ENCODE measurements at regions not wholly inside any gene's neighbourhood (a gene's known extent, or its start where the extent isn't known, plus 50 kb on each side); places are given as distances from the start of the nearest gene placed in this dataset.
"Not testable (repeated sequence)": the region's sequence is repeated elsewhere in the genome, so short reads cannot be mapped to it uniquely, and the experiment has no call there.

DNA sequence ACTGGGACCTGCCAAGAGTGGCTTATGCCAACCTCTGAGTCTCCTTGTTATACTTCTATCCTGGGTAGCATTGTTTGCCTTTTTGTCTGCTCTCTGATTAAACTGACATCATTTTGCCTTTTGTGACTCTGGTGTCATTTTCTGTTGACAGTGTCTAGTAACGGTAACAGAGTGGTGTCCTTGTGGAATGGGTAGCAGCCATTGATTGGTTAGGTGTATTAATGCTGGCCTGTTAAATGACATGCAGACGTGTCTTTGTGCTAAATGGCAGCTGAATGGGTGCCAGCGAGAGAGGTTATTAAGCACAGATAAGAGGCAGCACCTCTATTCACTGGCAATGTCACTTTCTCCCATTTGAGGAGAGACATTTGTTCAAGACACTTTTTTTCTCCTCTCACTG, 1289.4 kb downstream of the PCDH9 start:
- Histone ChIP-seq H3K27me3 (ENCODE audit: insufficient read depth, low read length) (no peaks in the 10 kb centered on the region), H3K9ac (ENCODE audit: low read depth, low read length) (no peak overlapping the region), H3K4me3 (ENCODE audit: low read length) (no peak overlapping the region), H3K4me1 (ENCODE audit: insufficient read depth, low read length) (no peaks in the 10 kb centered on the region), H3K36me3 (ENCODE audit: insufficient read depth, low read depth, low read length) (no peaks in the 10 kb centered on the region), H3K9me3 (ENCODE audit: insufficient read depth, low read depth, low read length) (no peaks in the 10 kb centered on the region), H3K27ac (ENCODE audit: low read length) (no peak overlapping the region)

DNA sequence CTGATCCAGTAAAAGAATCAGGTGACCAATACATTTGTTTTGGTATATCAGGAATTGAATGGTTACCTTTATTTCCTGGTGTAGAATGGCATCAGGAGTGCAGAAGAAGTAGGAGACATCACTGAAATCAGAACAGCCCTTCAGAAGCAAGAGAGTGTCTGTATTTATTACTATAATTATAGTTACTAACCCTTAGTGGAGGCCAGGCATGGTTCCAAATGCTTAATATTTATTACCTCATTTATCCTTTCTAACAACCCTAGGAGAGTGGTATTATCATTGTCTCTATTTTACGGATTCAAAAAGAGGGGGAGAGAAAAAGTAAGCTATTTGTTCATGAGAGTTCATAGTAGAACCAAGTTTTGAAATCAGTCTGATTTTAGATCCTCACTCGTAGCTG, 1292.9 kb downstream of the PCDH9 start:
- H3K4me1 ChIP-seq (ENCODE audit: insufficient read depth, low read length), result no peaks in the 10 kb centered on the region
- H3K9ac ChIP-seq (ENCODE audit: low read depth, low read length), result no peak overlapping the region

DNA sequence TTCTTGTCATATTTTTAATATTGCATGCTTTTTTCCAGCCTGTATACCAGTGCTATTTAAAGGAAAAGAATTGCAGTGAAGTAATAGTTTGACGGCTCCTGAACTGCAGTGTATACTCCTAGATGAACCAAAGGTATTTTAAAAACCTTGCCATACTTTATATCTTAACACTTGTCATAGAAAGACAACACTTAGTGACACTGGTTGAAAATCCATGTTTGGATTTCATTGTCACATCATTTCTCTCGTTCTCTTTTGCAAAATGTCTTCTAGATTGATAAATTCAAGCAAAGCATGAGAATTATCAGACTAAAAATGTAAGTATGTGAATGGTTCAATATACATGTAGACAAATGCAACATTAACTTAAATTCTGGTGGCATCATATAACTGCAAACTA, 1293.9 kb downstream of the PCDH9 start:
- Histone ChIP-seq H3K9ac (ENCODE audit: low read depth, low read length) (no peak overlapping the region), H3K9me3 (ENCODE audit: insufficient read depth, low read depth, low read length) (no peaks in the 10 kb centered on the region), H3K27ac (ENCODE audit: low read length) (no peak overlapping the region), H3K4me3 (ENCODE audit: low read length) (no peak overlapping the region), H3K36me3 (ENCODE audit: insufficient read depth, low read depth, low read length) (no peaks in the 10 kb centered on the region), H3K27me3 (ENCODE audit: insufficient read depth, low read length) (no peaks in the 10 kb centered on the region), H3K4me1 (ENCODE audit: insufficient read depth, low read length) (no peaks in the 10 kb centered on the region)

More for the DNA sequence above, 1292.9 kb downstream of the PCDH9 start:
- no peaks in the 10 kb centered on the region for H3K27me3 ChIP-seq (ENCODE audit: insufficient read depth, low read length)
- no peak overlapping the region for H3K4me3 ChIP-seq (ENCODE audit: low read length)
- no peak overlapping the region for H3K27ac ChIP-seq (ENCODE audit: low read length)
- no peaks in the 10 kb centered on the region for H3K9me3 ChIP-seq (ENCODE audit: insufficient read depth, low read depth, low read length)
- no peaks in the 10 kb centered on the region for H3K36me3 ChIP-seq (ENCODE audit: insufficient read depth, low read depth, low read length)

GRCh38 chr13:65932587-65933239, 1297.4 kb downstream of the PCDH9 start:
- Histone ChIP-seq H3K4me3 (ENCODE audit: low read length) (no peak overlapping the region), H3K27ac (ENCODE audit: low read length) (no peak overlapping the region), H3K36me3 (ENCODE audit: insufficient read depth, low read depth, low read length) (no peaks in the 10 kb centered on the region), H3K4me1 (ENCODE audit: insufficient read depth, low read length) (no peaks in the 10 kb centered on the region), H3K9me3 (ENCODE audit: insufficient read depth, low read depth, low read length) (no peaks in the 10 kb centered on the region), H3K27me3 (ENCODE audit: insufficient read depth, low read length) (no peaks in the 10 kb centered on the region), H3K9ac (ENCODE audit: low read depth, low read length) (no peak overlapping the region)

GRCh38 chr13:65932013-65932412, 1298.1 kb downstream of the PCDH9 start:
- no peak overlapping the region for H3K27ac ChIP-seq (ENCODE audit: low read length)
- H3K4me1 ChIP-seq (ENCODE audit: insufficient read depth, low read length), result no peaks in the 10 kb centered on the region
- H3K36me3 ChIP-seq (ENCODE audit: insufficient read depth, low read depth, low read length), result no peaks in the 10 kb centered on the region
- H3K9me3 ChIP-seq (ENCODE audit: insufficient read depth, low read depth, low read length), result no peaks in the 10 kb centered on the region
- no peak overlapping the region for H3K9ac ChIP-seq (ENCODE audit: low read depth, low read length)
- H3K27me3 ChIP-seq (ENCODE audit: insufficient read depth, low read length), result no peaks in the 10 kb centered on the region
- H3K4me3 ChIP-seq (ENCODE audit: low read length), result no peak overlapping the region

DNA sequence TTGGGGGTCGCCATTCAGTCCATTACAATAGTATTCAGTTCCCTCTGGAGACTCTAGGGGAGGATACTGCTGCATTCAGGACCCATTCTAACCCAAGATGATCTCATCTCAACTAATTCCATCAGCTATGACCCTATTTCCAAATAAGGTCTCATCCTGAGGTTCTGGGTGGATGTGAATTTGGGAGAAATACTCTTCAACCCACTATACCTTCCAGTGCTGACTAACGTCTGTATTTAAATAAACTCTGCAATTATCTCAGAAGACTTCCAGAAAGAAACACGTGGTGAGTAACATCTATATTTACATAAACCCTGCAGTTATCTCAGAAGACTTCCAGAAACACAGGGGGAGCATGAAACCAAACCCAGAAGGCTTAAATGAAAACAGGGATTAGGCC, 1300.7 kb downstream of the PCDH9 start:
- Histone ChIP-seq H3K9me3 (ENCODE audit: insufficient read depth, low read depth, low read length) (no peaks in the 10 kb centered on the region), H3K27ac (ENCODE audit: low read length) (no peak overlapping the region), H3K9ac (ENCODE audit: low read depth, low read length) (no peak overlapping the region), H3K4me3 (ENCODE audit: low read length) (no peak overlapping the region), H3K4me1 (ENCODE audit: insufficient read depth, low read length) (no peaks in the 10 kb centered on the region), H3K36me3 (ENCODE audit: insufficient read depth, low read depth, low read length) (no peaks in the 10 kb centered on the region), H3K27me3 (ENCODE audit: insufficient read depth, low read length) (no peaks in the 10 kb centered on the region)

- H3K27ac ChIP-seq (ENCODE audit: low read length), result no peak overlapping the region
- 0 out of 2 replicates have a peak overlapping the region, but pooled peaks have one; percentile 29 for H3K4me3 ChIP-seq (ENCODE audit: low read length)
- no peaks in the 10 kb centered on the region for H3K4me1 ChIP-seq (ENCODE audit: insufficient read depth, low read length)
- H3K36me3 ChIP-seq (ENCODE audit: insufficient read depth, low read depth, low read length), result no peaks in the 10 kb centered on the region
- no peaks in the 10 kb centered on the region for H3K9me3 ChIP-seq (ENCODE audit: insufficient read depth, low read depth, low read length)
- H3K9ac ChIP-seq (ENCODE audit: low read depth, low read length), result no peak overlapping the region
- no peaks in the 10 kb centered on the region for H3K27me3 ChIP-seq (ENCODE audit: insufficient read depth, low read length)
Observed at GRCh38 chr13:65926750-65927171, 1303.4 kb downstream of the PCDH9 start.

GRCh38 chr13:65922846-65923245, 1307.3 kb downstream of the PCDH9 start:
- H3K27me3 ChIP-seq (ENCODE audit: insufficient read depth, low read length); H3K4me3 ChIP-seq (ENCODE audit: low read length); H3K9ac ChIP-seq (ENCODE audit: low read depth, low read length); H3K27ac ChIP-seq (ENCODE audit: low read length); H3K4me1 ChIP-seq (ENCODE audit: insufficient read depth, low read length); H3K36me3 ChIP-seq (ENCODE audit: insufficient read depth, low read depth, low read length); H3K9me3 ChIP-seq (ENCODE audit: insufficient read depth, low read depth, low read length): not testable (repeated sequence)

DNA sequence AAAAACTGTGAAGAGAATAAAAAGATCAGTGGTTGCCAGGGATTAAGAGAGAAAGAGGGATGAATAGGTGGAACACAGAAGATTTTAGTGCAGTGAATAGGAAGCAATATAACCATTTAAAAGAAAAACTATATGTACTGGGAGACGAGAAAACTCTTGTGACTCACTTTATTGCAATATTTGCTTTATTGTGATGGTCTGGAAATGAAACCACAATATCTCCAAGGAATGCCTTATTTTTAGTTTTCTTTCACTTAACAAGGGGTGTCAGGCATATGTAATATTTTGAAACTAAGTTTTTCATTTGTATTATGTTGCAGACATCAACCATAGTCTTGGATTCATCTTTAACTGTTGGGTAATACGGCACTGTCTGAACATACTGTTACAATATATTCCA, 1308.2 kb downstream of the PCDH9 start:
- Histone ChIP-seq H3K9me3 (ENCODE audit: insufficient read depth, low read depth, low read length) (no peaks in the 10 kb centered on the region), H3K36me3 (ENCODE audit: insufficient read depth, low read depth, low read length) (no peaks in the 10 kb centered on the region), H3K9ac (ENCODE audit: low read depth, low read length) (no peak overlapping the region), H3K4me3 (ENCODE audit: low read length) (no peak overlapping the region), H3K27me3 (ENCODE audit: insufficient read depth, low read length) (no peaks in the 10 kb centered on the region), H3K4me1 (ENCODE audit: insufficient read depth, low read length) (no peaks in the 10 kb centered on the region), H3K27ac (ENCODE audit: low read length) (no peak overlapping the region)

DNA sequence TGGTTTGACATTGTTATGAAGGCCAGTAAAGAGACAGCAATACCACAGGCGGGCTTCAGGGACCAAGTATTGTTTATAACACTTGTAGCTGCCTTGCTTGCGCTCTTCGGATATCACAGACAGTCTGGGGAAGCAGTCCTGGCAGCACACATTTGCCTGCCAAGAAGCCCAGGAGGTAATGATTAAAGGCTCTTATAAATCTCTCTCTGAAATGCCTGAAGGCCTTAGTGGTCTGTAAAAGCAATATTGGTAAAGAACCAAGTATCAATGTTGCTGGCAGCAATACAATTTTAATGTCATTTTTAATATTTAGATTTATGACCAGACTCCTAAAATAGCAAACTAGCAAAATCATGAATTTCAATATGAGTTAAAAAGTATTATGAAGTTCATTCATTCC, 1312.4 kb downstream of the PCDH9 start:
- no peaks in the 10 kb centered on the region for H3K36me3 ChIP-seq (ENCODE audit: insufficient read depth, low read depth, low read length)
- no peaks in the 10 kb centered on the region for H3K4me1 ChIP-seq (ENCODE audit: insufficient read depth, low read length)
- no peak overlapping the region for H3K4me3 ChIP-seq (ENCODE audit: low read length)
- no peak overlapping the region for H3K9ac ChIP-seq (ENCODE audit: low read depth, low read length)
- no peaks in the 10 kb centered on the region for H3K27me3 ChIP-seq (ENCODE audit: insufficient read depth, low read length)
- H3K9me3 ChIP-seq (ENCODE audit: insufficient read depth, low read depth, low read length), result no peaks in the 10 kb centered on the region
- H3K27ac ChIP-seq (ENCODE audit: low read length), result no peak overlapping the region

DNA sequence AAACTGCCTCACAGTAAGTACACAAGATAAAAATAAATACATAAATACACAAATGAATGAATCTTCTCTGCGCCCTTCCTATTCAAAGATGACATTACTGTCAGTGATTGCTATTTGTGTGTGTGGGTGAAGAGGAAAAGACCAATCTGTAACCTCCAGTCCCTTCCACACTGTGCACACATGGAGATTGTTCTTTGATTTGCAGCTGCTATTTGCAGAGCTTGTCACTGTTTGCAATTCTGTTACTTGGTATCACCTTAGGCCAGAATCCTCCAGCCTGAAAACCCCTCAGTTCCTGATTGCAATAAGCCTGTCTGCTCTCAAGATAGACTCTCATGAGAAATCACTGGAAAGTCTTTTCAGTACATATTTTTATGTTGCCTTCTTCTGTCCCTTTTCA, 1314.9 kb downstream of the PCDH9 start:
- Histone ChIP-seq H3K4me3 (ENCODE audit: low read length) (no peak overlapping the region), H3K27ac (ENCODE audit: low read length) (no peak overlapping the region), H3K9me3 (ENCODE audit: insufficient read depth, low read depth, low read length) (no peaks in the 10 kb centered on the region), H3K27me3 (ENCODE audit: insufficient read depth, low read length) (no peaks in the 10 kb centered on the region), H3K9ac (ENCODE audit: low read depth, low read length) (no peak overlapping the region), H3K4me1 (ENCODE audit: insufficient read depth, low read length) (no peaks in the 10 kb centered on the region), H3K36me3 (ENCODE audit: insufficient read depth, low read depth, low read length) (no peaks in the 10 kb centered on the region)

- H3K4me1 ChIP-seq (ENCODE audit: insufficient read depth, low read length), result no peaks in the 10 kb centered on the region
- H3K9ac ChIP-seq (ENCODE audit: low read depth, low read length), result no peak overlapping the region
- H3K36me3 ChIP-seq (ENCODE audit: insufficient read depth, low read depth, low read length), result no peaks in the 10 kb centered on the region
- no peak overlapping the region for H3K27ac ChIP-seq (ENCODE audit: low read length)
- no peaks in the 10 kb centered on the region for H3K27me3 ChIP-seq (ENCODE audit: insufficient read depth, low read length)
- H3K4me3 ChIP-seq (ENCODE audit: low read length), result no peak overlapping the region
- H3K9me3 ChIP-seq (ENCODE audit: insufficient read depth, low read depth, low read length), result no peaks in the 10 kb centered on the region
Observed at GRCh38 chr13:65914716-65915115, 1315.4 kb downstream of the PCDH9 start.
